Lower leg skin (tissue), 3 donors: ENCODE measurements at regions not wholly inside any gene's neighbourhood (a gene's known extent, or its start where the extent isn't known, plus 50 kb on each side); places are given as distances from the start of the nearest gene placed in this dataset.
"Not testable (repeated sequence)": the region's sequence is repeated elsewhere in the genome, so short reads cannot be mapped to it uniquely, and the experiment has no call there.

Experiments used
- CTCF ChIP-seq, 3 donors: fragments of 450-650 bp; IDR thresholded peaks; one replicate each; pipeline ENCODE4 v1.5.1; 2016; ENCODE audit warnings: antibody characterized with exemption in 3 of 3, mild to moderate bottlenecking in 3 of 3, moderate library complexity in 2 of 3
- POLR2A ChIP-seq, 2 donors: fragments of 450-650 bp; IDR thresholded peaks; one replicate each; pipeline ENCODE4 v1.6.1; 2016 to 2017; ENCODE audit warnings: antibody characterized with exemption in 2 of 2, mild to moderate bottlenecking in 1 of 2, moderate library complexity in 1 of 2

- TF ChIP-seq CTCF, POLR2A (IDR thresholded peaks at IDR 0.05): not testable (repeated sequence)
Measured at GRCh38 chr15:20972762-20973161, 106.6 kb upstream of the POTEB2 start.
